HG03457 (cell line): ENCODE measurements at regions not wholly inside any gene's neighbourhood (a gene's known extent, or its start where the extent isn't known, plus 50 kb on each side); places are given as distances from the start of the nearest gene placed in this dataset.
"Not testable (repeated sequence)": the region's sequence is repeated elsewhere in the genome, so short reads cannot be mapped to it uniquely, and the experiment has no call there.

Experiments used
- ATAC-seq: cut with Tn5 transposase; IDR thresholded peaks from one replicate; pipeline ENCODE4 v1.9.1; 2021; ENCODE audit warnings: moderate number of reproducible peaks; ENCODE audit not compliant: unreplicated experiment

DNA sequence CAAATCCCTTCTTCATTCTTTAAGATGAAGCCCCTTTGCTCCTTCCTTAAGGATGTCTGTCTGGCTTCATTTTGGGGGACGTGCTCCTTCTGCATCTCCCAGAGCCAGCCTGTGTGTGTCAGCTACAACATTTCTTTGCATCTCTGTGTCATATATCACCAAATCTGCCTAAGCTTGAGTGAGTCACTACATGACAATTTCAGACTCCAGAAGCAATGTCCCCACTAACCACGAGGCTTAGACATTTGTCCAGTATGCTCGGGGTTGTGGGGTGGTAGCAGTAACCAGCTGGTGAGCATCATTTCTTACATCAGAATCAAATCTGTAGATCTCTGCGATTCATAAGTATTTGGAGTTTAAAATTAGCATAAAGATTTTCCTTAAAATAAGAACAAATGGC lies 54.1 kb upstream of the USP14 start:
- not testable (repeated sequence) for ATAC-seq

DNA sequence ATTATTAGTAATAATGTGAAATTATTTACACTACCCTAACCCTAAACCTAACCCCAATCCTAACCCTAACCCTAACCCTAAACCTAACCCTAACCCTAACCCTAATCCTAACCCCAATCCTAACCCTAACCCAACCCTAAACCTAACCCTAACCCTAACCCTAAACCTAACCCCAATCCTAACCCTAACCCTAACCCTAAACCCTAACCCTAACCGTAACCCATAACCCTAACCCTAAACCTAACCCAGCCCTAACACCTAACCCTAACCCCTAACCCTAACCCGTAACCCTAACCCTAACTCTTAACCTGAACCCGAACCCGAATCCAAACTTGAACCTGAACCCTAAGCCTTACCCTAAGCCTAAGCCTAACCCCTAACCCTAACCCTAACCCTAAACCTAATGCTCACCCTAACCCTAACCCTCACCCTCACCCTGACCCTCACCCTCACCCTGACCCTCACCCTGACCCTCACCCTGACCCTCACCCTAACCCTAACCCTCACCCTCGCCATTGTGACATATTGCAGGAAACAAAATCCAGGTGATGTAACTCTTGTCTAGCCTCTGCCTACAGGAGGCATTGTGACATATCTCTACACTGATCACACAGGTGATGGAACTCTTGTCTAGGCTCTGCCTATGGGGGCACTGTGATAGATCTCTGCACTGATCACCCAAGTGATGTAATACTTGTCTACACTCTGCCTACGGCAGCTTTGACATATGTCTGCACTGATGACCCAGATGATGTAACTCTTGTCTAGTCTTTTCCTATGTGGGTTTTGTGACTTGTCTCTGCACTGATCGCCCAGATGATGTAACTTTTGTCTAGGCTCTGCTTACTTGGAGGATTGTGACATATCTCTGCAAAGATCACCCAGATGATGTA lies 53.0 kb upstream of the USP14 start:
- ATAC-seq = not testable (repeated sequence)

- ATAC-seq = not testable (repeated sequence)
Observed at GRCh38 chr18:106054-106851, 52.1 kb upstream of the USP14 start.

DNA sequence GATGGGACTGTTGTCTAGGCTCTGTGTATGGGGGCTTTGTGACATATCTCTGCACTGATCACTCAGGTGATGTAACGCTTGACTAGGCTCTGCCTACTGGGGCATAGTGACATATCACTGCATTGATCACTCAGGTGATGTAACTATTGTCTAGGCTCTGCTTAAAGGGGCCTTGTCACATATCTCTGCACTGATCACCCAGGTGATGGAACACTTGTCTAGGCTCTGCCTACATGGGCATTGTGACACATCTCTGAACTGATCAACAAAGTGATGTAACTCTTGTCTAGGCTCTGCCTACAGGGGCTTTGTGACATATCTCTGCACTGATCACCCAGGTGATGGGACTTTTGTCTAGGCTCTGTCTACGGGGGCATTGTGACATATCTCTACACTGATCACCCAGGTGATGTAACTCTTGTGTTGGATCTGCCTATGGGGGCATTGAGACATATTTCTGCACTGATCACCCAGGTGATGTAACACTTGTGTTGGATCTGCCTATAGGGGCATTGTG lies 51.4 kb upstream of the USP14 start:
- ATAC-seq = not testable (repeated sequence)

DNA sequence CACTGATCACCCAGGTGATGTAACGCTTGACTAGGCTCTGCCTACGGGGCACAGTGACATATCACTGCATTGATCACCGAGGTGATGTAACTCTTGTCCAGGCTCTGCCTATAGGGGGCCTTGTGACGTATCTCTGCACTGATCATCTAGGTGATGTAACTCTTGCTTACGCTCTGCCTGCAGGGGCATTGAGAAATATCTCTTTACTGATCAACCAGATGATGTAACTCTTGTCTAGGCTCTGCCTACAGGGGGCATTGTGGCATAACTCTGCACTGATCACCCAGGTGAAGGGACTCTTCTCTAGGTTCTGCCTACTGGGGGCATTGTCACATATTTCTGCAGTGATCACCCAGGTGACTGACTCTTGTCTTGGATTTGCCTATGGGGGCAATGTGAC lies 50.9 kb upstream of the USP14 start:
- not testable (repeated sequence) for ATAC-seq

GRCh38 chr18:107947-108664 lies 50.3 kb upstream of the USP14 start:
- ATAC-seq = peak; percentile 39
